DMS79 (cell line): ENCODE measurements at regions not wholly inside any gene's neighbourhood (a gene's known extent, or its start where the extent isn't known, plus 50 kb on each side); places are given as distances from the start of the nearest gene placed in this dataset.
"Not testable (repeated sequence)": the region's sequence is repeated elsewhere in the genome, so short reads cannot be mapped to it uniquely, and the experiment has no call there.

ENCODE experiments used
- DNase-seq: peaks from one replicate; lab custom pipeline; 2025; lab: John Stamatoyannopoulos, UW

- no peak for DNase-seq
Measured at GRCh38 chr17:34472363-34472762, 107.0 kb upstream of the TMEM132E start.

GRCh38 chr17:34471278-34471677 is 108.1 kb upstream of the TMEM132E start:
- DNase-seq: not testable (repeated sequence)

GRCh38 chr17:34465789-34466188 is 102.8 kb upstream of the CCL1 start:
- DNase-seq: no peak

- DNase-seq: no peak
Measured at GRCh38 chr17:34464812-34465211, 101.8 kb upstream of the CCL1 start.

GRCh38 chr17:34458266-34458665 is 95.2 kb upstream of the CCL1 start:
- no peak for DNase-seq

GRCh38 chr17:34456121-34456520 is 93.1 kb upstream of the CCL1 start:
- DNase-seq: no peak

- no peak for DNase-seq
Measured at GRCh38 chr17:34452769-34453168, 89.7 kb upstream of the CCL1 start.

- DNase-seq: no peak
Measured at GRCh38 chr17:34451313-34451712, 88.3 kb upstream of the CCL1 start.

- DNase-seq: no peak
Measured at GRCh38 chr17:34447406-34447805, 84.4 kb upstream of the CCL1 start.

GRCh38 chr17:34445101-34445500 is 82.1 kb upstream of the CCL1 start:
- no peak for DNase-seq

- DNase-seq: no peak
Measured at GRCh38 chr17:34443619-34444469, 80.8 kb upstream of the CCL1 start.

- no peak for DNase-seq
Measured at GRCh38 chr17:34442387-34443111, 79.5 kb upstream of the CCL1 start.

- no peak for DNase-seq
Measured at GRCh38 chr17:34437188-34437587, 74.2 kb upstream of the CCL1 start.

GRCh38 chr17:34436607-34437006 is 73.6 kb upstream of the CCL1 start:
- DNase-seq: no peak

- DNase-seq: peak; percentile 96
Measured at GRCh38 chr17:34435182-34435928, 72.3 kb upstream of the CCL1 start.

GRCh38 chr17:34434052-34434451 is 71.0 kb upstream of the CCL1 start:
- no peak for DNase-seq

- DNase-seq: no peak
Measured at GRCh38 chr17:34424814-34425491, 61.9 kb upstream of the CCL1 start.

- no peak for DNase-seq
Measured at GRCh38 chr17:34423978-34424813, 61.2 kb upstream of the CCL1 start.

GRCh38 chr17:34423315-34423714 is 60.3 kb upstream of the CCL1 start:
- DNase-seq: not testable (repeated sequence)

- DNase-seq: no peak
Measured at GRCh38 chr17:34420900-34421299, 57.9 kb upstream of the CCL1 start.

- peak; percentile 46 for DNase-seq
Measured at GRCh38 chr17:34420254-34420766, 57.3 kb upstream of the CCL1 start.
